ENCODE measurements at regions not wholly inside any gene's neighbourhood (a gene's known extent, or its start where the extent isn't known, plus 50 kb on each side); places are given as distances from the start of the nearest gene placed in this dataset.

DNA sequence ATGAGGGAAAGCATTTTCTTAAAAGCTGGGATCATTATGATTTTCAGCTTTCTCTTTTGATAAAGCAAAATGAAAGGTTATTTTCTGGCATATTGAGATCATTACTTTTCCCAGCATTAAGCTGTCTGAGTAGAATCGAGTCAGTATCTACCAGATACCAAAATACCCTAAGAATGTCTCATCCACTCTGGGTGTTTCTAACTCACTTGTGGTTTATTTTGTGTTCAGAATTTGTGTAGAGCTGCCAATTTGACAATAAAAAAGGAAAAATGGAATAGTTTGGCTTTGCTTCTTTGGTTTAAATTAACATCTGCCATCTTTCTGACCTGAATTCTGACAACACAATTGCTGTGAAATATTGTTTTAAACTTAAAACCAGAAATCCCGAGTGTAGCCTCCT, 438.7 kb upstream of the ARGLU1 start:
- TF ChIP-seq, protein P1, sequence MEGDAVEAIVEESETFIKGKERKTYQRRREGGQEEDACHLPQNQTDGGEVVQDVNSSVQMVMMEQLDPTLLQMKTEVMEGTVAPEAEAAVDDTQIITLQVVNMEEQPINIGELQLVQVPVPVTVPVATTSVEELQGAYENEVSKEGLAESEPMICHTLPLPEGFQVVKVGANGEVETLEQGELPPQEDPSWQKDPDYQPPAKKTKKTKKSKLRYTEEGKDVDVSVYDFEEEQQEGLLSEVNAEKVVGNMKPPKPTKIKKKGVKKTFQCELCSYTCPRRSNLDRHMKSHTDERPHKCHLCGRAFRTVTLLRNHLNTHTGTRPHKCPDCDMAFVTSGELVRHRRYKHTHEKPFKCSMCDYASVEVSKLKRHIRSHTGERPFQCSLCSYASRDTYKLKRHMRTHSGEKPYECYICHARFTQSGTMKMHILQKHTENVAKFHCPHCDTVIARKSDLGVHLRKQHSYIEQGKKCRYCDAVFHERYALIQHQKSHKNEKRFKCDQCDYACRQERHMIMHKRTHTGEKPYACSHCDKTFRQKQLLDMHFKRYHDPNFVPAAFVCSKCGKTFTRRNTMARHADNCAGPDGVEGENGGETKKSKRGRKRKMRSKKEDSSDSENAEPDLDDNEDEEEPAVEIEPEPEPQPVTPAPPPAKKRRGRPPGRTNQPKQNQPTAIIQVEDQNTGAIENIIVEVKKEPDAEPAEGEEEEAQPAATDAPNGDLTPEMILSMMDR (IDR thresholded peaks at IDR 0.05), result no peak
- no peak for TF ChIP-seq POLR2A (IDR thresholded peaks at IDR 0.05)

Data from thyroid gland (tissue), 4 donors.